SW480 (cell line): ENCODE measurements at regions not wholly inside any gene's neighbourhood (a gene's known extent, or its start where the extent isn't known, plus 50 kb on each side); places are given as distances from the start of the nearest gene placed in this dataset.

Experiments
- DNase-seq: peaks from one replicate; pipeline ENCODE4 v3.0.0-alpha.2; 2016; ENCODE audit warnings: low spot score

DNA sequence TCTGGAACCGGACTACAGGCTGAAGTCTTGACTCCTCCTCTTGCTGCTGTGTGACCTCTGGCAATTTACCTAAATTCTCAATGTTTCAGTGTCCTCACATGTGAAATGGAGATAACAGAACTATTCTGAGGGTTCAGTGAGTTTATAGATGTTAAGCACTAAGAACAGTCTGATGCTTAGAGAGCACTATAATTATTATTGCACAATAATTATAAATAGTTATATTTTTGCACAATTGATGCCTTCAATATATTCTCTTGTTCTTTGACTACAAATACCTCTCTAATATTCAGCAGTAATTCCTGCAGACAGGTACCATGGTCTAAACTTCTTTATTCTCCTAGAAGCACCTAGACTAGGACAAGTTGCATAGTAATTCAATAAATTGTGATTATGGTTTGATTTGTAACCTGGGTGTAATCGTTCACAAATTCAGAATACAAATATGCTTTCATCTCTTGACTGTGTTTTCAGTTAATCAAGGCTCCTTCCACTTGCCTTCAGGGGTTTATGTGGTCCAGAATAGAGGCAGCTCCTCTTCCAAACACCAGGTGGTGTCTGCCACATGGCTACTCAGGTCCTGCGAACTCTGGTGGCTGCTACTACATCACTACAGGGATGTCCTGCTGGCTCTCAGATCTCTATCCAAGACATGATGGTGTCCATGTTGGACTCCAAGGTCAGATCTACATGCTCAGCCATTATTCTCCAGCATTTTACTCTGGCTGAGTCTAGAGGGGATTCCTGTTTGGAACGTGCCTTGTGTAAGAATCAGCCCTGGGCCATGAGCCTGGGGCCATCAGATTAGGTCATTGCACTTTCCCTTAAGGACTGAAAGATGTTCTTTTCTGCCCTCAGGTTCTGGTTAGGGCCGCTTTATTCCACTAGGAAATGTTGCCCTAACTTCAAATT lies 103.4 kb downstream of the QRFPR start:
- peak; percentile 28 for DNase-seq

DNA sequence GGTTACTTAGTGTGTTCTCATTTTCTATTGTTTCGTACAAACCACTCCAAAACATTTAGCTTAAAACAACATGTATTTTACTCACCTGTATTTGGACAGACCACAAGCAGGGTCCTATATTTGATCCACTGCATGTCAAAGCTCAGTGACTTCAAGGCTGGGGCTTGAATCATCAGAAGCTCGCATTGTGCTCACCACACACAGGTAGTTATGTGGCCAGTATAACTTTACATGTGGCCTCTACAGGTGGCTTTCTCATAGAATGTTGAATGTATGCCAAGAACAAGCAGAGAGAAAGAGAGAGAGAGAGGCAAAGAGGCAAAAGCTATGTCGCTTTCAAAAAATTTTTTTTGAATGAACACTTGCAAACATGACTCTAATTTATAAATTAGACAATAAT lies 107.6 kb downstream of the QRFPR start:
- DNase-seq = peak; percentile 29

DNA sequence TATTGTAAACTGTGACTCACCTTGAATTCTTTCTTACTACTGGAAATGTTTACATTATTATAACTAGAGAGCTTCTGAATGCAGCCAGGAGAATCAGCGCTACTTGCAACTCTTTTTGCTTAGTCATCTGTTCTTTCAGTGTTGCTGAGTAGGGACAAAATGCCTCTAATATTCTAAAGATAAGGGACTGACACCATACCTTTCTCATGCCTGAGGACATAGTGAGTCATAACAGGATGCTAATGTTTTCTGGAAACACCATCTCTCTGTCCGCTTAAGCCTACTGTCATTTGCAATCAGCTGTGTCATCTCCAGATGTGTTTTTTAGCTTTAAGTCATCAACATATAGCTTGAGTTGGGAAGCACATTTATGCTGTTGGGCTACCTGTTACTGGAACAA lies 108.3 kb downstream of the QRFPR start:
- peak; percentile 33 for DNase-seq

DNA sequence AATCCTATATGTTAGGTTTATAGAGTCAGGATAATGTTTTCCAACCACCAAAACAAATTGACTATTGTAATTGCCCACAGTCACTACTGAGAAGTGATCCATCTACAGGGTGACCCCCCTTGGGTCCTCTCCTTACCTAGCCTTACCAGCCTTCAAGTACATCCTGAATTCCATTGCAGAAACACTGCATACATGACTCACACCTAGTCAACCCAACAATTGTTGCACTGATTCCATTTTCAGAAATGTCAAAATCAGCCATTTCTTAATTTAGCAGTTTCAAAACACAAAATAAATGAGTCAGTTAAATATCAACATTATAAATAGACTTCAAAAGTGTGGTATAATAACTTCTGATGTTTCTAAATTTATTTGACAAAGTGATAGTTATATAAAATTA lies 106.3 kb upstream of the TNIP3 start:
- no peak for DNase-seq

DNA sequence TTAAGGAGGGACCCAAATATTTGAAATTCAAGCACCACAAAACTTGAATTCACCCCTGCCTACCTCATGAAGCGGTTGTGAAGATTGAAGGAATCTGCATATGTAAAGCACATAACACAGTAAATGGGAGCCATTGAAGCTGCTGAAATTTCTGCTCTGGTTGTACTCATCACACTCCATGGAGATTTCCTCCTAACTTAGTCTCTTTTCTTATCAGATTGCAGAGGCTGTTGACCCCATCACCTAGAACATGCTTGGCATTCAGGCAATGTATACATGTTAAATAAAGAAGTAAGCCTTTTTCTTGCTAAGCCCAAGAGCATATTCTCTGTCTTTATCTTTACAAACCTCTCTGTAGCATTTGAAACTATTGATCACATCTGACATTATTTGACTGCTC lies 104.9 kb upstream of the TNIP3 start:
- DNase-seq = no peak

DNA sequence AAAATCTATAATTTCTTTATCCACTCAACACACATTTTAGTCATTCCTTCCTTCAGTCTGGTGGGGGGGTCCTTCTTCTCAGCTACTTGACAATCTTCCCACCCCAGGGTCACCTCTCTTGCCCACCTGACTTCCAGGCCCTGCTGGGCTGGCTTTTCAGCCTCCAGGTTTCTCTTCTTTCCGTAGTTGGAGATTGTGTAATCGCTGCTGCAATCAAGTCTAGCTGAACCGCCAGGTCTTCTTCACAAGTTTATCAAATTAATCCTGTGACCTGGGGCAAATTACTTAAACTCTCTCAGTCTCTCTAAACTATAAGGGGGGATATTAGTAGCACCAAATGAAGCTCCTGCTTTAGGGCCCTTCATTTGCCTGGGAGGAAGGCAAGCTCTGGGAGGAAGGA lies 102.9 kb upstream of the TNIP3 start:
- DNase-seq = no peak

DNA sequence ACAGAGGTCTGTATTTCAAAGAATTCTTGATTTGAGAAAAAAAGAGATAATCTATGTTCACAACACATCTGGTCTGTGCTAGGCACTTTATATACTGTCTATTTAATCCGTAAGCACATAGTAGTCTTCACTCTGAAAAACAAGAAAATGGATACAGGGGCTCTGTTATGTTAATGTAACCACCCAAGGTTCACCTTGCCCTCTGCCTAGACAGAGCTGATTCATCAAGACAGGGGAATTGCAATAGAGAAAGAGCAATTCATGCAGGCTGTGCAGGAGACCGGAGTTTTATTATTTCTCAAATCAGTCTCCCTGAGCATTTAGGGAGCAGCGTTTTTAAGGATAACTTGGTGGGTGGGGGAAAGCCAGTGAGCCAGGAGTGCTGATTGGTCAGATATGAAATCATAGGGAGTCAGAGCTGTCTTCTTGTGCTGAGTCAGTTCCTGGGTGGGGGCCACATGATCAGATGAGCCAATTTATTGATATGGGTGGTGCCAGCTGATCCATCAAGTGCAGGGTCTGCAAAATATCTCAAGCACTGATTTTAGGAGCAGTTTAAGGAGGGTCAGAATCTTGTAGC lies 92.9 kb upstream of the TNIP3 start:
- no peak for DNase-seq

DNA sequence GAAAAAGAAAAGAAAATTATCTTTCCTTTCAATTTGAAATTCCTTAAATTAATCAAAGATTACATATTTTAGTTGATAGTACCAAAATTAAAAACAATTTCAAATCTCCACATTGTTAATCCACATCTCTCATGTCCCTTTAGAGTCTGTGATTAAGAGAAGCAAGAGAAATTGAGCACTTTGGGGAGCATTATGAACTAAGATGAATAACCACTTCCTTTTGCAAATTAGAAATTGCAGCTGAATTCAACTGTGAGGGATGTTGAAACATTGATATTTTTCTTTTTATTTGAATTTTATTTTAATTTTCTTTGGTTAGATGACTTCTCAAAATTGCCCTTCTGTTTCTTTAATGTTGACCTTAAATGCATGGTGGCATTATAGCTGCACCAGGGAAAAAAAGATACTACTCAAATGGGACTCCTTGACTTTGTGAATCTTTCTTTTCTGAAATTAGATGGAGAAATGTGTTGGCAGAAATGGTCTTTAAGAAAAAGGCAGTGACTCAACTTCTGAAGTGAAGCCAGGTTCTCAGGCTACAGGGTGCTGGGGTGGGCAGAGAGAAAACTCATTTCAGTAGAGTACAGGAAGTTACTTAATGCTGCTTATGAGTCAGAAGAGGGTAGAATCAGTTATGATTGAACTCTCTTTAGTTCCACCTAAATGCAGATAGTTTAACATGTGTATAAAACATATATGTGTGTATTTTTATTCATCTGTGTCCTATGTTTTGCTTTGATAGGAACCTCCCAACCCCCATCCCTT lies 92.0 kb upstream of the TNIP3 start:
- no peak for DNase-seq

DNA sequence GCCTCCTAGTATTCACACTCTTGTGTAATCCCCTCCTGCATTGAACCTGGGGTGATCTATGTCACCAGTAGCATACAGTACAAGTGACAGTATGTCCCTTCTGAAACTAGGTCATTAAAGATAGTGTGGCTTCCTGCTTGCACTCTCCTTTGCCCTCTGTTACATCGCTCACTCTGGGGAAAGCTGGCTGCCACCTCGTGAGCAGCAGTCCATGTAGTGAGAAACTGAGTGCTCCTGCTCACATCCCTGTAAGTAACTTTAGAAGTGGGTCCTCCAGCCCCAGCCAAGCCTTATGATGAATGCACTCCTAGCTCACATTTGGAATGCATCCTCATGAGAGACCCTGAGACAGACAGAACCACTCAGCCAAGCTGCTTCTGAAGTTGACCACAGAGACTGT lies 89.8 kb upstream of the TNIP3 start:
- DNase-seq = no peak

DNA sequence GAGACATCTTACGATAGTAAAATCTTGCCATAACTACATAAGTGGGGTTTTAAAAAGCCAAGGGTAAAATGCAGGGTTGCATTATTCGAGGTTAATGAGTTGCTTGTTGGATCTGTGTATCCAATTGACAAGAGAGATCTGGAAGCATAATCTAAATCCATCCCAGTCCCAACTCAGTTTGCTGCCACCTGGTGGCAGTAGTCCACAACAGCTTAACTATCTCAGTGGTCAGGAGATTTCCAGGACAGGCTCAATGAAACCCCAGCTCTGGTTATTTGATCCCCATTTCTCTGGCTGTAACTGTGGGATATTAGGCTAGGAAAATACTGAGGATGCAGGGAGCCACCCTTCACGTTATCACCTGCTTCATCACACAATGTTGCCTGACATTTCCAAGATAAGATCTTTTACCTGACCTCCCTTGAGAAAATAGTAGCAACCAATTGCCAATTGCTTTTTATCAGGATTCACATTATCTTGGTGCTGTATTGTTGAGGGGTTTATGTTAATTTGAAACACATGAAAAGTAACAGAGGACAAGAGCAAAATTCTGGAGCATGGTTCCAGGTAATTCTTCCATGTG lies 88.2 kb upstream of the TNIP3 start:
- DNase-seq = peak; percentile 52

DNA sequence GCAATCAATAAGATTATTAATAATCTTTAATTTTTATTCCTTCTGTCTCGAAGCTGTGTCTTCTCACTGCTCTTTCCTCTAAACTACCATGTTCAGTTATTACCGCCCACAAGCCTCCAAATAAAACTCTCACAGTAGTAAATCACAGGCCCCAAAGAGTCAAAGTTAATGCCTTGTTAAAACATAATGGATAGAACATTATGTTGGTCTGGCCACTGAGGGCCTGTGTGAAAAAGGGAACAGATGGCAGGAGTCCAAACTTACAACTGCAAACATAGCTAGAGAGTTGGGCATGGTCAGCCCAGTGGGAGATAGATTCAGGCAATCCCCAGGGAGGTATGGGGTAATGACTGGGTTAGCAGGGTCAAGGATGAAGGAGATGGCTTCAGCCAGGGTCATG lies 84.6 kb upstream of the TNIP3 start:
- DNase-seq = no peak

DNA sequence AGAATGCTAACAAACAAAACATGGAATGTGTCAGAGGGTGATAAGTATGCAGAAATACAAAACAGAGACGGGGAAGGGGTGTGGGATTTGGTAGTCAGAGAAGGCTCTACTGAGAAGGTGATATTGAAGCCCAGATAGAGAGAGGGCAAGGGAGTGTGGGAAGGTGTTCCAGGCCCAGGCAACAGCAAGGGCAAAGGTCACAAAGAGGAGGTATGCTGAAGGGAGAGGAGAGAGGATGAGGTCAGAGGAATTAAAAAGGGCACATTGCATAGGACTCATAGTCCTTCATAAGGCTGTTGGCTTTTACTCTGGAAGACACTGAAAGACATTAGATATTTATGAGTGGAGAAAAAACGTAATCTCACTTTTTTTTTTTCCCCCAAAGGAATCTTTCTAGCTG lies 82.6 kb upstream of the TNIP3 start:
- no peak for DNase-seq

DNA sequence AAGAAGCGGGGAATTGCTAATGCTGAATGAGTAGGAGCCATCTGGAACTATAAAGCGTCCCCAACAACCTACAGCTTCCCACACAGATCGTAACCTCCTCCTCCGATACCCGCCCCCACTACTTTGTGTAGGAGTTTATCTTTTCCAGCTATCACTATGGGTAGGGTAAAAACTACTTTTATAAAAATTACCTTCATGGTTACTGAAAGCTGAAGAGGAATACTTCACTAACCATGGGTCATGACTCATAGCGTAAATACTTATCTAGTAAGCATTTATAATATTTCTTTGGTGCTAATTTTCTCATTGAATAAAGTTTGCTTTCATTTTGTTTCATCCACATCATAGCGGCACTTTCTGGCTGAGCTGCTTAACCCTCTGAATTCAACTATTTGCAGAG lies 79.4 kb upstream of the TNIP3 start:
- no peak for DNase-seq

DNA sequence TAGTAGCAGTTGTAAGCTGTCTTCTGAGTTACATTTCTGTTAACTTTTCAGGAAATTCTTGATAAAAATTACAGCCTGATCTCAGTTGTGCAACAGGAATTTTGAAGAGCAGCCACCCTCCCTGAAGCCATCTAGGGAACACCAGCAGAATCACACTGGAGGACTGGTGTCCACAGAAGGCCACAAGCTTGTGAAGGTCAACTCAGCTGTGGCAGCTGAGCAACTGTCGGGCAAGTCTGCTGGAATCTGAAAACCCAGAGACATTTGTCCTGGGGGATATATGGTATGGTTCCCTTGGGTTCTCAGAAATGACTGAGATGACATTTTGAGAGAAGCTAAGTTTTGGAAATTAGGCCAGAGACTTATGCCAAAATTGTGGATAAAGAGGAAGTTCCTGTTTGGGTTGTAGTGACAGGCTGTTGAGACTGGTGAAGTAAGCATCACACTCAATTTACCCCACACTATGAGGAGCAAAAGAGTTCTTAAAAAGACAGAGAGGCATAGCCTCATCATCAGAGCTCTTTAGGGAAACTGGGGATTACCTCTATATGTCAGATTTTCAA lies 78.1 kb upstream of the TNIP3 start:
- no peak for DNase-seq

DNA sequence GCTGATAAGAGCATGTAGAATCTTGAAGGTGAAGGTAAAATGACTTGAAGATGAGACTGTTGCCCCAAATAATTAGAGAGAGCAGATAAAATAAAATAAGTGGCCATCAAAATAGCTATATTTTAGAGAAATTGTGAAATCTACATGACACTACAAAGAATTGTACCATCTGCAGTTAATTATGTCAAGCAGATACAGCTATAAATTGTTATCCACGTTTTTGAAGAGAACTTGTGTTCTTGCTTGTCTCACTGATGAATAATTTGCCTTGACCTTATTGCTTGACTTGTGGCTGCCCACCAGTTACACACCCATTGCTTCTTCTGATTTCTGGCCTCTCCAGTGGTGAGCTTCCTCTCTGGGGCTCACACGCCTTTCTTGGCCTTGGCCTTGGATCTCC lies 75.8 kb upstream of the TNIP3 start:
- no peak for DNase-seq

DNA sequence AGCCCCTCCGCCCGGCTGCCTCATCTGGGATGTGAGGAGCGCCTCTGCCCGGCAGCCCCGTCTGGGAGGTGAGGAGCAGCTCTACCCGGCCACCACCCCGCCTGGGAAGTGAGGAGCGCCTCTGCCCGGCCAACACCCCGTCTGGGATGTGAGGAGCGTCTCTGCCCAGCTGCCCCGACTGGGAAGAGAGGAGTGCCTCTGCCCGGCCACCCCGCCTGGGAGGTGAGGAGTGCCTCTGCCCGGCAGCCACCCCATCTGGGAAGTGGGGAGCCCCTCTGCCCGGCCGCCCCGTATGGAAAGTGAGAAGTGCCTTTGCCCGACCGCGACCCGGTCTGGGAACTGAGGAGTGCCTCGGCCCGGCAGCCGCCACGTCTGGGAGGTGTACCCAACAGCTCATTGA lies 74.3 kb upstream of the TNIP3 start:
- DNase-seq = no peak

DNA sequence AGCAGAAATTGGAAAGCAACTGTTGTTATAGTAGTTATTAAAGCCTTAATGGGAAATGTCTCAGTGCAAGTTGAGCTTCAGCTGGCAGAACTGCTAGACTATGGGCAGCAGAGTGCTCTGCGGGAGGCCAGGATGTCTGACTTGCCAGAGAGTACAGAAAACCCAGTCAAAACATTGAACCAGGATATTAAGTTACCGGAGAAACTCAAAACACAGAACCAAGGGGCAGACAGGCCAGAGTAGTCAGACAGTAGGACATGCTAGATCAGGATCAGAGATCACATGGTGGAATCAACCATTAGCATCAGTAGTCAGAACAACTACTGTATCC lies 72.9 kb upstream of the TNIP3 start:
- no peak for DNase-seq

DNA sequence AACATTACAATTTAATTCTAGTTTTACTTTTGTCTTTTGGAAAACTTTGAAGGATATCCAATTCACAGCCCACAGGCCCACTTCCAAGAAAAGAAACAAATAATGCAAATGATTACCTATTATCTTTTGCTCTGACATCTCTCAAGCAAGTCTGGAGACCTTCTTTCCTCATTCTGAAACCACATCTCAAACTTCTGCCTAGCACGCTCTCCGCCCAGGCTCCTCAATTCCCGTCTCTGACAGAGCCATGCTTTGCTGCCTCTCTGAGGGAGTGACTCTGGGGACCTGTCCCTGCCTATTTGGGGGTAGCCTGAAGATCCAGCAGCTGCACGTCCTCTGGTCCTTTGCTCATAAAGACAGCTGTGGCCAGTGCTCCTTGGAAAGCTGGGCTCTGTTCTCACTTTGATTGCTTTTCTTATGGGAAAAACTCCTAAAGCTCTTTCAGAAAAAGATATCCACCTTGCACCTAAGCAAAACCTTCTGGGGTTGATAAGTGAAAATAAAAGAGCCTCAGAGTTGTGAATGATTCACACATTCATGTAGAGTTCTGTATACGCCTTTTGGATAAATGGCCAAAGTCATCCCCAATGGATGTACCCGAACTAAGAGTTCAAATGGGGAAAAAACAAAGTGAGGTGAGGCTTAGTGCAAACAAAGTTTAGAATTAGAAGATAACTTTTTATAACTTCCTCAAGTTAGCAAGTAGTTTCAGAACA lies 72.4 kb upstream of the TNIP3 start:
- no peak for DNase-seq

DNA sequence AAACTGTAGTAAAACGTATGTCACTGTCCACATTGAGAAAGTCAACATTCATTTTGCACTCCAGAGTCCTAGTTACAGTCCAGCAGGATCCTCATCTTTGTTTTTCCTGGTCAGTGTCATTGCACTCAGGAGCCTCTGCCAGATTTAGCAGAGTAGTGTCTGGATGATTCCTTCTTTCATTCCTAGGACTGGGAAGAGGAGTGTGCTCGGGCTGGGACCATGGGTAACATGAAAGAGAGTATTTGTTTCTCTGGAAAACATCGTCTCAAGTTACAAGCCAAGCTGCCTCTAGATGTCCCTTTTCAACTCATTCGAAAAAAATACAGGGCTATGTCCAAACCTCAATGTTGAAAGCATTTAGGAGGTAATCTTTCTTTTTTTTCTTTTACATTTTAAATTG lies 69.9 kb upstream of the TNIP3 start:
- no peak for DNase-seq

DNA sequence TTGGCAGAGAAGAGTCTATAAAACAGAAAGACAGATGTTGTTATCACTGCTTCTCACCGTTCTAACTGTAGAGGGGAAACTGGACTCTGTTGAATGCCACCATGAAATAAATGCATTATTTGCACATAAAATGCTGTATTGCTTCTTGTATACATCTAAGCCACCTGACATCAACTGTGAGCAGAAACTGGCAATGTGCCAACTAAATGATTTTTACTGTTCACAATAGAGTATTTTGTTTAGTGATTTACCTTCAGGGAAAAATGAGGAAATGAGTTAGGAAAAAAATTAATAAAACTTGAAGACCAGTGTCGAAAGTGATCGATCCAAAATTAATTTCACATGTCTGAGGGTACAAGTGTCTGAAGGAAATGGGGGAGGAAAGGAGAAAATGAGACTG lies 65.9 kb upstream of the TNIP3 start:
- no peak for DNase-seq

DNA sequence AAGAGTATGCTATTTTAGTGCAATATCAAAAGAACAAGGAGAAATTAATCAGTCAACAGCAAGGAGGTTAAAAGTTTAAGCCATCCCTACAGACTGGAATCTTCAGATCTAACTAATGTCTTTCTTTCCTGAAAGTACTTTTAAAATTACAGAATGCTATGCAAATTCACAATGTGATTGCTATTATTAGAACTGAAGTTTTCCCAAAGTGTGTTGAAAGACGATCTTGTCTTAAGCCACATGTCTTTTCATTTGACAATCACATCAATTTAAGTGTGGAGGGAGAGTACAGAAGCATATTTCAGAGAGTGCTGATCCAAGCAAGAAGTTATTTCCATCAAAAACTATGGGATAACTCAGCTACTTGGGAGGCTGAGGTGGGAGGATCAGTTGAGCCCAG lies 64.7 kb upstream of the TNIP3 start:
- no peak for DNase-seq

DNA sequence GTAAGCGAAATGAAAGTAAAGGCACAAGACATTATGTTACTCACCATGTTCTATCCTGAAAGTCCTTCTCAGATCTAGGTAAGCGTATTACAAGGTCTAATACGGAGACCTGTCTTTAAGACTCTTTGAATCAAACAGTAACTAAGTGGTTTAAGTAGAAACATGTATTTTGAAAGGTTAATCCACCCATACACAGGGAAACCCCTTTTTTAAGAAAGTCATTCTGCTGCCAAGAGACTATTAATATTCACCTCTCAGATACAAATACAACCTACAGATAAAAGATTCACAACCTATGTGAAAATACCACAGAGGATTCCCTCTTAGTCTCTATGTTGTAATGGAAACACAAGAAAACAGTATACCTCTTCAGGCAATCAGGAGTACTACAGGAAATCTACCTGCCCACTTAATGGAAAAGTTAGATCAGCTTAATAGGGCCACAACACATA lies 63.2 kb upstream of the TNIP3 start:
- no peak for DNase-seq
